ENCODE measurements at regions not wholly inside any gene's neighbourhood (a gene's known extent, or its start where the extent isn't known, plus 50 kb on each side); places are given as distances from the start of the nearest gene placed in this dataset.
"Not testable (repeated sequence)": the region's sequence is repeated elsewhere in the genome, so short reads cannot be mapped to it uniquely, and the experiment has no call there.

DNA sequence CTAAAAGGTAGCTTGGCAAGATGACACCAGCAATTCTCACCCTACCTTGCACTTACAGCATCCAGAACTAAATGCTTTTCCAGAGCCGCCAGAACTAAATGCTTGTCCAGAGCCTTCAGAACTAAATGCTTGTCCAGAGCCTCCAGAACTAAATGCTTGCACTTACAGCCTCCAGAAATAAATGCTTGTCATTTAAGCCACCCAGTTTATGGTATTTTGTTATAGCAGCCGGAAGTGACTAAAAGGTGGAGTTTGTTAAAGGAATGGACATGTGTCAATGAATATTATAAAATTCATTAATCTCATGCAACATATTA is 133.5 kb downstream of the GPX5 start:
- no peak for DNase-seq

DNA sequence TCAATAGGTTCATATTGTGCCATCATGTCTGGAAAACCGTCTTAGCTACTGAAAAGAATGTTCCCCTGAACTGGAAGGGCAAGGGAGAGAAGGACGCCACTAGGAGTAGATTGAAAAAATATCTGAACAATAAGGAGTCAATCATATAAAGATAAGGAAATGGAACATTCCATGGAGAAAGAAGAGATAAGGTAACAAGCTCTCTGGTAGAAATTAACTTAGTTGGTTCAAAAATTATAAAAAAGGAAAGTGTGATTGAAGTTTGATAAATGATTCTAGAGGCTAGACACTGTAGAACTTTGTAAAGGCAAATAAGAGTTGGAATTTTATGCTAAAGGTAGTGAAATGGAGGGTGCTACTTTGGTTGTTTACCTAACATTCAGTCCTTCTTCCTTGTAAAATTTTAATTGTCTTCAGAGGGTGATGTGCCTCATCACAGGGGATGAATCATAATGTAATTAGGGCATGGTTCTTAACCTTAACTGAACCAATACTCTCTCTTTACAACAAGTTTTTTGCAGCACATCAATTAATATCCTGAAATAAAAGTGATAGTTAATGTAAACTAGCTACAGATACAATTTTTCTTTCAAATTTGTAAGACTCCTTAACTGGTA is 135.5 kb downstream of the GPX5 start:
- no peak for DNase-seq

DNA sequence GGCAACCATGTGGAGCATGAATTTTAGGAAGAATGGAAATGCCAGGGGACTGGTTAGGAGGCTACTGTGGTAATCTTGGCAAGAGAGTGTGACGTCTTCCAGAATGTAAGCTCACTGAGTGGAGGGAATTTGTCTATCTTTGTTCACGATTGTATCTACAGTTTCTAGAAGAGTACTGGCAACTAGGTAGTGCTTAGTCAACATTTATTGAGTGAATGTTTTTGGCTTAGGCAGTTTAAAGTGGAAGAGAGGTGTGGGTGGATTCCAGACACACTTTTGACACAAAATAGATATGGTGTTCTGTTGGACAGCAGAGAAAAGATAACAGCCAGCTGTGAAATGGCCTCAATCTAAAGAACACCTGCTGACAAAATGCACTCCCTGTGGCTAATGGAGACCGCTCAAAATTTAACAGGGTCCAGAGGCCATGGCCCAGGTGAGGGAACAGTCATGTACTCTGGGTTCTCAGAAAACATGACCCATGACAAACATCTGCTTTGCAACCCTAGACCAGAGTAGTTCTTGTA is 139.3 kb downstream of the GPX5 start:
- DNase-seq: no peak

DNA sequence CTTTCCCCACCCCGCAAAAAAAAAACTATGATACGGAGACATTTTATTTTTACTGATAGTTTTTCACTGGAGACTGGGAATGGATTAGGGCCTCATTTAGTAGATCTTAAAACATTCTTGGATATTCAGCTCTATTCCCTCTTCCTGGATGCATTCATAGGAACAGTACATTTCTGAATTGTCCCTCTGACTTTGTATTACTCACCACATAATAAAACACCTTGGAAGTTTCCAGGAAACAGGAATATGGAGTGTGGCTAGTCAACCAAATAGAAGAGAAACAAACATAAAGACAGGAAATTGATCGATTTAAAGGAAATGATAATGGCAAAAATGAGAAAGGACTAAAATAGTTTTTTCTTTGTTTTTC is 147.7 kb downstream of the GPX5 start:
- no peak for DNase-seq

DNA sequence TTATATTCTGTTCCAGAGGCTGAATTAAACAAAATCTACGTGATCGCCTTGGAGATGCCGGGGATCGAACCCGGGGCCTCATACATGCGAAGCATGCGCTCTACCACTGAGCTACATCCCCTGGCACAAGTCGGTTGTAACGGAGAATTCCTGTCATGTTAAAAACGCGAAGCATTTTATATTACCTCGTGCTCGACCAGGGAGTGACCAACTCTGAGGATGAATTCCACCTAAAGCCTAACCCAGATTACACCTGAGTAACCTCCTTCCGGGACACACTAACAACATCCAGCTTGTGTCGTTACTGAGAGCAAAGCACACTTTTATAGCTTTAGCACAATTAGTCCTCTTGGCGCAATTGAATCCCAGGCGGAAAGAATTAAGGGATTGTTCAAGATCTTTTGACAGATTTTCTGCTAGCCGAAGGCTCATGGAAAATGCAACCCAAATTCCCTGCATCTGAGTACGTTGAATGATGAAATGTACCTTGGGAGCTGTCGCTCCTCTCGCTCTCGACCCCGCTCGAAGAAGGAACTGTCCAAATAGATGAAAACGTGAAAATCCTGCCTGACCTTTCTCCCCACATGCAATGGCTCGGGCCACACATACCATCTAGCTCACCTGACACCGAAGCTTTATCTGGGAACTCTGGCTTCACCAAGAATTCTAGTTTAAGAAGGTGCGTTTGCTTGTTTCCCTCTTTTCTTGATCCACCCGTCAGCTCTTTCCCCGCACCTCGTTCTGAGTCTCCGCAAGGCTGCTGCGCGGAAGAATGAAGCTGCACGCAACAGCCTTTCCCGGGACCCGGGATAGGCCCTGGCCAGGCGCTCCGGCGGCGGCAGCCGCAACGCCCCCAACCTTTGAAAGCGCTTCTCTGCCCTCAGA is 148.3 kb downstream of the GPX5 start:
- no peak for DNase-seq

DNA sequence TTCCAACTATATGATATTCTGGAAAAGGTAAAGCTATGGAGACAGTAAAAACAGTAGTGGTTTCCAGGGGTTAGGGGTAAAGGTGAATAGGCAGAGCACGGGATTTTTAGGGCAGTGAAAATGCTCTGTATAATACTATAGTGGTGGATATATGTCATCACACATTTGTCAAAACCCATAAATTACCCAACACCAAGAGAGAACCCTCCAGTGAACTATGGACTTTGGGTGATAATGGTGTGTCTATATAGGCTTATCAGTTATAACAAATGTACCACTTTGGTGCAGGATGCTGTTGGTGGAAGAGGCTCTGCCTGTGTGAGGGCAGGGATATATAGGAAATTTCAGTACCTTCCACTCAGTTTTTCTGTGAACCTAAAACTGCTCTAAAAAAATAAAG is 149.9 kb downstream of the GPX5 start:
- DNase-seq: no peak

DNA sequence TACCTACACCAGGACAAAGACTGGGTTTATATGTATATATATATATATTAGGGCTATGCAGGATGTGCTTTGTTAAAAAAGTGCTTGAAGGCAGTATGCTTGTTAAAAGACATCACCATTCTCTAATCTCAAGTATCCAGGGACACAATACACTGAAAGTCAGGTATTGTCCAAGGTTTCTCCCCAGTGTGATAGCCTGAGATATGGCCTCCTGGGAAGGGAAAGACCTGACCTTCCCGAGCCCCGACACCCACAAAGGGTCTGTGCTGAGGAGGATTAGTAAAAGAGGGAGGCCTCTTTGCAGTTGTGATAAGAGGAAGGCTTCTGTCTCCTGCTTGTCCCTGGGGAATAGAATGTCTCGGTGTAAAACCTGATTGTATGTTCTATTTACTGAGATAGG is 156.9 kb downstream of the GPX5 start:
- DNase-seq: no peak

DNA sequence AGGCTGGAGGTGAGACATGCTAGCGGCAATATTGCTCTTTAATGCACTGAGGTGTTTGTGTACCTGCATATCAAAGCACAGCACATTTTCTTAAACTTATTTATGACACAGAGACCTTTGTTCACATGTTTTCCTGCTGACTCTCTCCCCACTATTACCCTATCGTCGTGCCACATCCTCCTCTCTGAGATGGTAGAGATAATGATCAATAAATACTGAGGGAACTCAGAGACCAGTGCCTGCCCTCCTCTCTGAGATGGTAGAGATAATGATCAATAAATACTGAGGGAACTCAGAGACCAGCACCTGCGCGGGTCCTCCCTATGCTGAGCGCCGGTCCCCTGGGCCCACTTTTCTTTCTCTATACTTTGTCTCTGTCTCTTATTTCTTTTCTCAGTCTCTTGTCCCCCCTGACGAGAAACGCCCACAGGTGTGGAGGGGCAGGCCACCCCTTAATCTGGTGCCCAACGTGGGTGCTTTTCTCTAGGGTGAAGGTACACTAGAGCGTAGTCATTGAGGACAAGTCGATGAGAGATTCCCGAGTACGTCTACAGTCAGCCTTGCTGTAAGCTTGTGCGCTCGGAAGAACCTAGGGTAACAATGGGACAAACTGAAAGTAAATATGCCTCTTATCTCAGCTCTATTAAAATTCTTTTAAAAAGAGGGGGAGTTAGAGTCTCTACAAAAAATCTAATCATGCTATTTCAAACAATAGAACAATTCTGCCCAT is 157.4 kb downstream of the GPX5 start:
- DNase-seq: peak; percentile 17

DNA sequence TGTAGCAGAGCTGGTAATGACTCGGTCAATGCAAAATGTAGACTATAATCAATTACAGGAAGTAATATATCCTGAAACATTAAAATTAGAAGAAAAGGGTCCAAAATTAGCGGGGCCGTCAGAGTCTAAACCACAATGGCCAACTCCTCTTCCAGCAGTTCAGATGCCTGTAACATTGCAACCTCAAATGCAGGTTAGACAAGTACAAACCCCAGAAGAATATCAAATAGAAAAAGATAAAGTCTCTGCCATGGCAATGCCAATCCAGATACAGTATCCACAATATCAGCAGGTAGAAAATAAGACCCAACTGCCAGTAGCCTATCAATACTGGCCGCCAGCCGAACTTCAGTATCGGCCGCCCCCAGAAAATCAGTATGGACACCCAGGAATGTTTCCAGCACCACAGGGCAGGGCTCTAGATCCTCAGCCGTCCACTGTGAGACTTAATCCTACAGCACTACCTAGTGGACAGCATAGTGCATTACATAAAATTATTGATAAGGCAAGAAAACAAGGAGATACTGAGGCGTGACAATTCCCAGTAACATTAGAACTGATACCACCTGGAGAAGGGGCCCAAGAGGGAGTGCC is 158.4 kb downstream of the GPX5 start:
- peak; percentile 23 for DNase-seq

DNA sequence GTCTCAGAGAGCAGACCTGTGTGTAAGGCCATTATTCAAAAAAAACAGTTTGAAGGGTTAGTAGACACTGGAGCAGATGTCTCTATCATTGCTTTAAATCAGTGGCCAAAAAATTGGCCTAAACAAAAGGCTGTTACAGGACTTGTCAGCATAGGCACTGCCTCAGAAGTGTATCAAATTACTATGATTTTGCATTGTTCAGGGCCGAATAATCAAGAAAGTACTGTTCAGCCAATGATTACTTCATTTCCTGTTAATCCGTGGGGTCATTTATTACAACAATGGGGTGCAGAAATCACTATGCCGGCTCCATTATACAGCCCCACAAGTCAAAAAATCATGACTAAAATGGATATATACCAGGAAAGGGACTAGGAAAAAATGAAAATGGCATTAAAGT is 160.3 kb downstream of the GPX5 start:
- not testable (repeated sequence) for DNase-seq

DNA sequence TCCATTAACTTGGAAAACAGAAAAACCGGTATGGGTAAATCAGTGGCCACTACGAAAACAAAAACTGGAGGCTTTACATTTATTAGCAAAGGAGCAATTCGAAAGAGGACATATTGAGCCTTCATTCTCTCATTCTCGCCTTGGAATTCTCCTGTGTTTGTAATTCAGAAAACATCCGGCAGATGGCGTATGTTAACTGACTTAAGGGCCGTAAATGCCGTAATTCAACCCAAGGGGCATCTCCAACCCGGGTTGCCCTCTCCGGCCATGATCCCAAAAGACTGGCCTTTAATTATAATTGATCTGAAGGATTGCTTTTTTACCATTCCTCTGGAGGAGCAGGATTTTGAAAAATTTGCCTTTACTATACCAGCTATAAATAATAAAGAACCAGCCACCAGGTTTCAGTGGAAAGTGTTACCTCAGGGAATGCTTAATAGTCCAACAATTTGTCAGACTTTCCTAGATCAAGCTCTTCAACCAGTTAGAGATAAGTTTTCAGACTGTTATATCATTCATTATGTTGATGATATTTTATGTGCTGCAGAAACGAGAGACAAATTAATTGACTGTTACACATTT is 160.9 kb downstream of the GPX5 start:
- DNase-seq: peak; percentile 38

DNA sequence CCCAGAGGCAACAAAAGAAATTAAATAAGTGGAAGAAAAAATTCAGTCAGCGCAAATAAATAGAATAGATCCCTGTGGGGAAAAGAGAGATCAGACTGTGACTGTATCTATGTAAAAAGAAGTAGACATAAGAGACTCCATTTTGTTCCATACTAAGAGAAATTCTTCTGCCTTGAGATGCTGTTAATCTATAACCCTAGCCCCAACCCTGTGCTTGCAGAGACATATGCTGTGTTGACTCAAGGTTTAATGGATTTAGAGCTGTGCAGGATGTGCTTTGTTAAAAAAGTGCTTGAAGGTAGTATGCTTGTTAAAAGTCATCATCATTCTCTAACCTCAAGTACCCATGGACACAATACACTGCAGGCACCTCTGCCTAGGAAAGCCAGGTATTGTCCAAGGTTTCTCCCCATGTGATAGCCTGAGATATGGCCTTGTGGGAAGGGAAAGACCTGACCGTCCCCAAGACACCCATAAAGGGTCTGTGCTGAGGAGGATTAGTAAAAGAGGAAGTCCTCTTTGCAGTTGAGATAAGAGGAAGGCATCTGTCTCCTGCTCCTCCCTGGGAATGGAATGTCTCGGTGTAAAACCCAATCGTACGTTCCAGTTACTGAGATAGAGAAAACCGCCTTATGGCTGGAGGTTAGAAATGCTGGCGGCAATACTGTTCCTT is 161.8 kb downstream of the GPX5 start:
- DNase-seq: not testable (repeated sequence)

DNA sequence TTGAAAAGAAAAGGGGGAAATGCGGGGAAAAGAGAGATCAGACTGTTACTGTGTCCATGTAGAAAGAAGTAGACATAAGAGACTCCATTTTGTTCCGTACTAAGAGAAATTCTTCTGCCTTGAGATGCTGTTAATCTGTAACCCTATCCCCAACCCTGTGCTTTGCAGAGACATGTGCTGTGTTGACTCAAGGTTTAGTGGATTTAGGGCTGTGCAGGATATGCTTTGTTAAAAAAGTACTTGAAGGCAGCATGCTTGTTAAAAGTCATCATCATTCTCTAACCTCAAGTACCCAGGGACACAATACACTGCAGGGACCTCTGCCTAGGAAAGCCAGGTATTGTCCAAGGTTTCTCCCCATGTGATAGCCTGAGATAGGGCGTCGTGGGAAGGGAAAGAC is 166.3 kb downstream of the GPX5 start:
- not testable (repeated sequence) for DNase-seq

DNA sequence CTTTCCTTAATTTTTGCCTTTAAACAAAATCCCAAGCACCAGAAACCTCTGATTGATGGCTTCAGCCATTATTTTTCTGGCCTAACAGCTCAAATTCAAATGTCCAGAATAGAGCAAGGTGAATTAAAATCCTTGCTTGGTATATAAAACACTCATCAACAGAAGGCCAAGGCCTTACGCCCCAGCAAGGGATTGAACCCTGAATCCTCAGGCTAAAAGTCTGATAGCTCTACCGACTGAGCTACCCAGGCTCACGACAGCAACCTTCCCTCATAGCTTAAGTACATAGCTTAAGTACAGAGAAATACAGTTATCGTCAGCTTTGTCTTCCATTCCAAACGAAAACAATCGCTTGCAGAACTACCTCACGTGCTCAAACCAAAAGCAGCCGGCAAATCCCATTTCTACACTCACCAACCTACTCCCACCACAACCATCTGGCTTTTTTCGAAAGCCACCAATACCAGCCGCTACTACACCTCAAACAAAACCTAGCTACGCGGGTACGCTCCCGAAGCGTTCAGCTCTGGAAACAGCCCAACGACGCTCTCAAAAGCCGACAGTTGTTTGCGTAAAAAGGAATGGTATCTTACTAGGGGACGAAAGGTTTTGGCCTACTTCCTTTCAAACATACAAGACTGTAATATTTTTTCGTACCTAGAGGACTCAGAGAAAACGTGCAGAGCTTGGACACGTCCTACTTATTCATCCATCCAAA is 167.5 kb downstream of the GPX5 start:
- no peak for DNase-seq

DNA sequence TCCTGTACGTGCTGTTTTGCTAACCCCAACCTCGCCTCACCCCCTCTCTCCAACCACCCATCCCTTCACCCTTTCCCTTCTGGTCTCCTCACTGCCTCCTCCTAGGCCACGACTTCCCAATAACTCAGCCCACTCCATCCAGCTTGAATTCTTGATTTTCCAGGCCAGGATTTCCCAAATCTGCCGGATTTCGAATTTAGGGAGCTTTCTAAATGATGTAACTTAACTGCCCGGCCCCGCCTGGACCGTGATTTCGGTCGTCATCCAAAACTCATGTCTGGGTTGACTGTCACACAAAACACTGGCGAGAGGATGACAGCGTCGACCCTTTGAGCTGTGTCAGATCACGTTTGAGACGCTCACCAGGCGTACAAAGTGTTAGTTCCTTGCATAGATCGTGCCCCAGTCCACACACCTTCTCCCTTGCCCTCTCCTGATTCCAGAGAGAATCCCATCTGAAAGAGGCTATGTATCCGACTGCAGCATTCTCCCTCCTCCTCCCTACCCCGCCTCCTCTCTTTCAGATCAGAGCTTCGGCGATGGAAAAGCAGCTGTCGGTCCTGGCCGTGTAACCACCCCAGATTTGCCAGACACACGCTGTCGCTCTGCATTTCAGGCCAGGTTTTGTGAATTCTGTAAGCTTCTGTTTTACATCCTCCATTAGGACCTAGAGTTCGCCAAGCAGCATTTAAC is 168.2 kb downstream of the GPX5 start:
- no peak for DNase-seq

DNA sequence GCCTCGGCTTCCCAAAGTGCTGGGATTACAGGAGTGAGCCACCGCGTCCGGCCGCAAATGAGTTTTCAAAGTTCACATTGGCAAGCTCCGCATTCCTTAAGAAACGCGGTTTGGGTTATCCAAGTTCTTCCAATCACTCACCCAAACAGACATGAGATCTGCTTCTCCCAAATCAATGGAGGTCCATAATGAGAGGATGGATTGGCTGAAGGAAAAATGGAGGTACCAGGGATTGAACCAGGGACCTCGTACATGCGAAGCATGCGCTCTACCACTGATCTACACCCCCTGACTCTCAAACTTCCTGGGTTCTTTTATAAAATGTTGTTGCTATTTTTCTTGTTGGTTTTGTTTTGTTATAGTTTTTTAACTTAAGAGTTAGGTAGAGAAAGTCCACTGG is 170.0 kb downstream of the GPX5 start:
- DNase-seq: no peak

DNA sequence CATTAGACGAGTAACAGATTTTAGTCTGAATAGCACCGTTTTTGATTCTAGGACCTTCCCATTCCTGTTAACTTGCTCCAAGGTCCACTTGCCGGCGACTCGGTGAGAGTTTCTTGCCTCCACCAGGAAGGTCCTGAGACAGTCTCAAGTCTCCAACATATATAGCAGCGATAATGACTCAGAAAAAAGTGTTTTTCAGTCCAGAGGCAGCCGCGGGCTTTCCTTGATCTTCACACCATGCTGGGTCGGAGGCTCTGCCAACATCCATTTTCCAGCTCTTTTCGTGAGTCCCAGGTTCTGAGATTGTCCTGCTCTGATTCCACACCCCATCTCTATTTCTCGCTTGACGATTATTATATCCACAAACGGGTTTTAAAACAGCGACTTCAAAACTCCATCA is 170.5 kb downstream of the GPX5 start:
- DNase-seq: no peak

DNA sequence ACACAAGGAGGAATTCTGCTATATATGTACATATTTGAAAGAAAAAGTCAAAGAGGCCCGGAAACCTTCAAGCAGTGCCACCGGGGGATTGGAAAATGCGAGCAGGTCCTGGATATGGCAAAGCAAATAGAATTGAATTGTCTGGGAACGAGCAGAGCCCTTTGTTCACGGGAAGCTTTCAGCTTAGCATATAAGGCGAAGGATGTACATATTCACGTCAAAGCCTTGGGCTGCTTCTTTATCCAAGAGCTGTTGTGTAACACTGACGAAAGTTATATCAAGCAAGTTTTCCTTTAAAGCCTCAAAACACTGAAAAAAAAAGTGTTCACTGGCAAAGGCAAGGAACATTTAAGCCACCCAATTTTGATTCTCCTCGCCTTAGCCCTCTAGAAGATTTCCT is 171.0 kb downstream of the GPX5 start:
- DNase-seq: no peak

DNA sequence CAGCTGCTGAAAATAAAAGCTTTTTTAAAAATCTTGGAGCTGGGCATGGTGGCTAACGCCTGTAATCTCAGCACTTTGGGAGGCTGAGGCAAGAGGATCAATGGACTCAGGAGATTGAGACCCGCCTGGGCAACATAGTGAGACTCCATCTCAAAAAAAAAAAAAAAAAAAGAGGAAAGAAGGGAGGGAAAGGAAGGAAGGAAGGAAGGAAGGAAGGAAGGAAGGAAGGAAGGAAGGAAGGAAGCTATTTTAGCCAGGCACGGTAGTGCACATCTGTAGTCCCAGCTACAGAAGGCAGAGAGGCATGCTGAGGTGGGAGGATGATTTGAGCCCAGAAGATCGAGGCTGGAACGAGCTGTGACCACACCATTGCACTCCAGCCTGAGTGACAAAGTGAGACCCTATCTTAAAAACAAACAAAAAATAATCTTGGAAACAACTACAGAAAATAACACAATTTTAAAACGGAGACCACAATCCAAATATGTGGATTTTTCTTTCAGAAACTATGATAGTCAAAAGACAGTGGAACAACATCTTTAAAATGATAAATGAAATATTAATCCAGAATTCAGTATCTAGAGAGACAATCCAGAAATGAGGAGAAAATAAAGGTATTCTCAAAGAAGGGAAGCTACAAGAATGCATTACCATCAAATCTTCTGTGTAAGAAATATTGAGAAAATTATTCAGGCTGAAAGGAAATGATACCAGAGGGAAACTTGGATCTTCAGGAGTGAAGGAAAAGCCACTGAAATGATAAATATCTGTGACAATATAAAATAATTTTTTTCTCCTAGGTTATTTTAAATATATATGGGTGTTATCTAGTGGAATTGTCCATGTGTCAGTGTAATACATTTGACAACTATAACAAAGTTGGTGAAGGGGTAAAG is 182.0 kb downstream of the GPX5 start:
- DNase-seq: no peak
